ENCODE measurements at regions not wholly inside any gene's neighbourhood (a gene's known extent, or its start where the extent isn't known, plus 50 kb on each side); places are given as distances from the start of the nearest gene placed in this dataset.

DNA sequence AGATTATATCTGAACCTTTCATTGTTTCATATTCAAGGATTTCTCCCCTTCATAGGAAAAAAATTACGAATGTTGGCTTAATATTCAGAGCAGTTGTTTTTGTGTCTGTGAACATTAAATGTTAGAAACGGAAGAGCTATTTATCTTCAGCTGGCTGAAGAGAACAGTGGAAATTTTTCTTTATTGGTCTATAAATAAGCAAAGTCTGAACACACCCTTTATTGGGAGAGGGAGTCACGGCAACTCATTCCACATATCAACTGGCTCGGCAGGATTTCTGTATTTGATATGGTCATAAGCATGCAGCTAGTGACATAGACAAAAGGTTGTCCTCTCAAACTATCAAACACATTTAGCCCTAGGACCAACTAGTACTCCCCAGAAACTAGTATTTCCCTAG lies 468.4 kb upstream of the HNRNPA3 start:
- Mint-ChIP-seq H3K27me3 (ENCODE audit: insufficient read depth) (no peaks in the 10 kb centered on the region), H3K36me3 (ENCODE audit: low read depth) (no peaks in the 10 kb centered on the region), H3K27ac (no peak overlapping the region), H3K4me3 (no peak overlapping the region), H3K4me1 (ENCODE audit: low read depth) (no peaks in the 10 kb centered on the region), H3K9me3 (no peaks in the 10 kb centered on the region)
- DNase-seq, result no peak
- no peak for TF ChIP-seq CTCF (IDR thresholded peaks at IDR 0.05)

- TF ChIP-seq CTCF (IDR thresholded peaks at IDR 0.05), result no peak
- Mint-ChIP-seq H3K9me3 (no peaks in the 10 kb centered on the region), H3K36me3 (ENCODE audit: low read depth) (no peaks in the 10 kb centered on the region), H3K4me1 (ENCODE audit: low read depth) (no peaks in the 10 kb centered on the region), H3K27me3 (ENCODE audit: insufficient read depth) (no peaks in the 10 kb centered on the region), H3K27ac (no peak overlapping the region), H3K4me3 (no peak overlapping the region)
- no peak for DNase-seq
These were observed 466.9 kb upstream of the HNRNPA3 start for GRCh38 chr2:176745543-176746200.

DNA sequence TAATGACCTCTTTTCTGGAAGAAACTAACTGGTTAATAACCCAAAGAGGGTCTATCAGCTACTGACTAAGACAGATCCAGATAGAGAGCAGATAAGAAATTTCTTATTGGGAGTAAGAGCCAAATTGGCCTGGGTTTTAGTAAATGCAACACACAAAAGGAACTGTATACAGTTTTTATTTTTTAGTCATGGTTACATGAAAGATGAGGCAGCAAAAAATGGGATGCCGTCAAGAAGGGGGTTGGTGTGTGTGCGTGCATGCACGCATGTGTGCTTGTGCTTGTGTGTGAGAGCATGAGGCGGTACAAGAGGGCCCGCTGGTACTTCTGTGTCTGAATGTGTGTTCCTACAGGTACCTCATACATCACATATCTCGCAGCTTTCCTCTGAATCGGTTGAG lies 466.2 kb upstream of the HNRNPA3 start:
- TF ChIP-seq CTCF (IDR thresholded peaks at IDR 0.05), result no peak
- H3K27me3 Mint-ChIP-seq (ENCODE audit: insufficient read depth), result no peaks in the 10 kb centered on the region
- H3K9me3 Mint-ChIP-seq, result no peaks in the 10 kb centered on the region
- DNase-seq, result no peak
- H3K4me3 Mint-ChIP-seq, result no peak overlapping the region
- no peaks in the 10 kb centered on the region for H3K4me1 Mint-ChIP-seq (ENCODE audit: low read depth)
- no peak overlapping the region for H3K27ac Mint-ChIP-seq
- H3K36me3 Mint-ChIP-seq (ENCODE audit: low read depth), result no peaks in the 10 kb centered on the region

DNA sequence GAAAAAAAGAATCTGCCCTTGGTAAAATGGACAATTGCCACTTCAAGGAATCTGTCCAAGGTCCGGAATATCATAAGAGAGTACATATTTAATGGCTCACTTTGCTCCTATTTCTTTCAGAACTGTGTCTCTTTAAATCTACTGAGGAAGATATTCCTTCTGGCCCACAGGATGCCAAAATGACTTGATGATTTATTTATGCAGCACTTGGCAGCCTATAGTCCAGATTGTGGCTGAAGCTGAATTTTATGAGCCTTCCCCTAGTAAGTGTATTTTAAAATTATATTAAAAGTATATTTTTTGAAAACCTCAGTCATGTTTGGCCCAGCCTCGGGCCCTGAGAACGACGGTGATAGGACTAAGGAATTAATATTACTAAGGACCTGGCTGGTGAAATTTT lies 465.1 kb upstream of the HNRNPA3 start:
- H3K4me1 Mint-ChIP-seq (ENCODE audit: low read depth), result no peaks in the 10 kb centered on the region
- H3K36me3 Mint-ChIP-seq (ENCODE audit: low read depth), result no peaks in the 10 kb centered on the region
- no peak overlapping the region for H3K4me3 Mint-ChIP-seq
- no peak overlapping the region for H3K27ac Mint-ChIP-seq
- H3K9me3 Mint-ChIP-seq, result no peaks in the 10 kb centered on the region
- no peaks in the 10 kb centered on the region for H3K27me3 Mint-ChIP-seq (ENCODE audit: insufficient read depth)
- TF ChIP-seq CTCF (IDR thresholded peaks at IDR 0.05), result no peak
- DNase-seq, result no peak

- Mint-ChIP-seq H3K4me1 (ENCODE audit: low read depth) (no peaks in the 10 kb centered on the region), H3K36me3 (ENCODE audit: low read depth) (no peaks in the 10 kb centered on the region), H3K9me3 (no peaks in the 10 kb centered on the region), H3K27ac (no peak overlapping the region), H3K4me3 (no peak overlapping the region), H3K27me3 (ENCODE audit: insufficient read depth) (no peaks in the 10 kb centered on the region)
- no peak for TF ChIP-seq CTCF (IDR thresholded peaks at IDR 0.05)
- no peak for DNase-seq
These were observed 464.7 kb upstream of the HNRNPA3 start for GRCh38 chr2:176747928-176748327.

- no peaks in the 10 kb centered on the region for H3K36me3 Mint-ChIP-seq (ENCODE audit: low read depth)
- no peaks in the 10 kb centered on the region for H3K4me1 Mint-ChIP-seq (ENCODE audit: low read depth)
These were observed 463.9 kb upstream of the HNRNPA3 start for GRCh38 chr2:176748662-176749061.

More at GRCh38 chr2:176748662-176749061, 463.9 kb upstream of the HNRNPA3 start:
- no peak overlapping the region for H3K4me3 Mint-ChIP-seq
- H3K27me3 Mint-ChIP-seq (ENCODE audit: insufficient read depth), result no peaks in the 10 kb centered on the region
- TF ChIP-seq CTCF (IDR thresholded peaks at IDR 0.05), result no peak
- no peak overlapping the region for H3K27ac Mint-ChIP-seq
- H3K9me3 Mint-ChIP-seq, result no peaks in the 10 kb centered on the region
- no peak for DNase-seq
